ENCODE measurements at regions not wholly inside any gene's neighbourhood (a gene's known extent, or its start where the extent isn't known, plus 50 kb on each side); places are given as distances from the start of the nearest gene placed in this dataset.

- TF ChIP-seq CTCF (IDR thresholded peaks at IDR 0.05) (no peak), ZFX (IDR thresholded peaks at IDR 0.05; ENCODE audit: borderline replicate concordance) (no peak)
- no peak overlapping the region for H3K27ac ChIP-seq
Observed at GRCh38 chr12:58204071-58204470, 262.7 kb downstream of the ATP23 start.

GRCh38 chr12:58206876-58207275, 265.5 kb downstream of the ATP23 start:
- TF ChIP-seq ZFX (IDR thresholded peaks at IDR 0.05; ENCODE audit: borderline replicate concordance) (no peak), CTCF (IDR thresholded peaks at IDR 0.05) (no peak)
- H3K27ac ChIP-seq, result no peak overlapping the region

DNA sequence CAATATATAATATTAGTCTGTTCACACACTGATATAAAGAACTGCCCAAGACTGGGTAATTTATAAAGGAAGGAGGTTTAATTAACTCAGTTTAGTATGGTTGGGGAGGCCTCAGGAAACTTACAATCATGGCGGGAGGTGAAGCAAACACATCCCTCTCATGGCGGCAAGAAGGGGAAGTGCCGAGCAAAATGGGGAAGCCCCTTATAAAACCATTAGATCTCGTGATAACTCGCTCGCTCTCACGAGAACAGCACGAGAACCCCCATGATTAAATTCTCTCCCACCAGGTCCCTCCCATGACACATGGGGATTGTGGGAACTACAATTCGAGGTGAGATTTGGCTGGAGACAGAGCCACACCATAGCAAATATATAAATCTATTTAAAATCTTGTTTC, 269.8 kb downstream of the ATP23 start:
- H3K27ac ChIP-seq, result no peak overlapping the region
- TF ChIP-seq ZFX (IDR thresholded peaks at IDR 0.05; ENCODE audit: borderline replicate concordance) (no peak), CTCF (IDR thresholded peaks at IDR 0.05) (no peak)

DNA sequence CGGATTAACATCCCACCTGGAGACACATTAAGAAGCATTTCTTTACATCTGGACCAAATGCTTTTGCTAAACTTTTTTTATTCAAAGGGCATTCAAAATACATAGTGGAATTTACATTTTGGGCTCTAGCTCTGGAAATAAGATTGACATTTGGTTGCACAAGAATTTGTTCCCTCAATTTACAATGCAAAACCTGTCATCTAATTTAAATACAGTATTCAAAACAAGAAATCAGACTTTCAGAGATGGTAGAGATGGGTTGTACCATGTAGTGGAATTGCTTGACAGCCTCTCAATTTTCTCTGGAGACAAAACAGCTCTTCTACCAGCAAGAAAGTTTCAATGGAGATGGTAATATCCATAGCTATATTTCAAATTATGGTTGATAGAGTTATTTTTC, 275.8 kb downstream of the ATP23 start:
- H3K27ac ChIP-seq, result no peak overlapping the region
- TF ChIP-seq ZFX (IDR thresholded peaks at IDR 0.05; ENCODE audit: borderline replicate concordance), result no peak
- TF ChIP-seq CTCF (IDR thresholded peaks at IDR 0.05), result no peak

GRCh38 chr12:58224536-58225105, 283.3 kb downstream of the ATP23 start:
- no peak overlapping the region for H3K27ac ChIP-seq
- no peak for TF ChIP-seq ZFX (IDR thresholded peaks at IDR 0.05; ENCODE audit: borderline replicate concordance)
- TF ChIP-seq CTCF (IDR thresholded peaks at IDR 0.05), result no peak

GRCh38 chr12:58225203-58225877, 284.0 kb downstream of the ATP23 start:
- no peak overlapping the region for H3K27ac ChIP-seq

More at GRCh38 chr12:58225203-58225877, 284.0 kb downstream of the ATP23 start:
- TF ChIP-seq ZFX (IDR thresholded peaks at IDR 0.05; ENCODE audit: borderline replicate concordance) (no peak), CTCF (IDR thresholded peaks at IDR 0.05) (no peak)
